Endodermal cell (in vitro differentiated cells): ENCODE measurements at regions not wholly inside any gene's neighbourhood (a gene's known extent, or its start where the extent isn't known, plus 50 kb on each side); places are given as distances from the start of the nearest gene placed in this dataset.

Source experiments
- DNase-seq: peaks from one replicate; pipeline ENCODE4 v3.0.0-alpha.2; 2017
- H3K27ac ChIP-seq: 2 replicates; pipeline ENCODE4 v1.5.1; 2013; ENCODE audit warnings: mild to moderate bottlenecking, low read depth, low read length, moderate library complexity
- H3K27me3 ChIP-seq: 2 replicates; pipeline ENCODE4 v1.6.1; 2013; ENCODE audit warnings: mild to moderate bottlenecking, low read length, moderate library complexity; ENCODE audit not compliant: insufficient read depth, control insufficient read depth, poor library complexity, severe bottlenecking
- H3K36me3 ChIP-seq: 2 replicates; pipeline ENCODE4 v1.7.0; 2013; ENCODE audit warnings: mild to moderate bottlenecking, low read length, moderate library complexity; ENCODE audit not compliant: control insufficient read depth, insufficient read depth
- H3K4me1 ChIP-seq: one replicate; pipeline ENCODE4 v1.7.0; 2013; ENCODE audit warnings: low read length; ENCODE audit not compliant: control insufficient read depth, insufficient read depth
- H3K4me3 ChIP-seq: 2 replicates; pipeline ENCODE4 v1.5.1; 2013; ENCODE audit warnings: mild to moderate bottlenecking, low read length, moderate library complexity
- H3K9ac ChIP-seq: 2 replicates; pipeline ENCODE4 v1.6.1; 2013; ENCODE audit warnings: mild to moderate bottlenecking, low read length, moderate library complexity; ENCODE audit not compliant: poor library complexity, severe bottlenecking; ENCODE audit errors: extremely low read depth
- H3K9me3 ChIP-seq: 2 replicates; pipeline ENCODE4 v1.6.1; 2013; ENCODE audit warnings: mild to moderate bottlenecking, low read length, moderate library complexity; ENCODE audit not compliant: control insufficient read depth
- H3K27ac Mint-ChIP-seq: 2 replicates; pipeline ENCODE4 v1.8.0; 2020; ENCODE audit warnings: mixed read lengths
- H3K27me3 Mint-ChIP-seq: 2 replicates; pipeline ENCODE4 v1.8.0; 2021; ENCODE audit warnings: mild to moderate bottlenecking, mixed read lengths; ENCODE audit not compliant: insufficient read depth
- H3K36me3 Mint-ChIP-seq: 2 replicates; pipeline ENCODE4 v1.8.0; 2020; ENCODE audit warnings: low read depth, mixed read lengths
- H3K4me1 Mint-ChIP-seq: 2 replicates; pipeline ENCODE4 v1.8.0; 2020; ENCODE audit warnings: mixed read lengths
- H3K4me3 Mint-ChIP-seq: 2 replicates; pipeline ENCODE4 v1.8.0; 2020; ENCODE audit warnings: mild to moderate bottlenecking, moderate library complexity, mixed read lengths
- H3K9me3 Mint-ChIP-seq: 2 replicates; pipeline ENCODE4 v1.8.0; 2020; ENCODE audit warnings: mild to moderate bottlenecking, mixed read lengths
- CTCF ChIP-seq: fragments of 200-600 bp; sonication (generic); conservative IDR thresholded peaks from 2 replicates; pipeline ENCODE4 v1.5.0; 2021; ENCODE audit warnings: antibody characterized with exemption, mild to moderate bottlenecking
- WGBS, 2 experiments: methylation state at CpG; one replicate each; pipeline versions ENCODE4 v1.1.5 to v1.1.7; 2013; ENCODE audit warnings: missing lambda C conversion rate in 2 of 2, mixed read lengths in 1 of 2; ENCODE audit not compliant: insufficient coverage in 1 of 2, insufficient read length in 1 of 2; 5-methylcytosine and 5-hydroxymethylcytosine counted together

GRCh38 chr1:98366343-98366742 lies 295.2 kb upstream of the SNX7 start:
- peaks cover 3% of the 10 kb centered on the region for H3K9me3 Mint-ChIP-seq
- no peak overlapping the region for H3K27ac ChIP-seq
- no peak overlapping the region for H3K4me3 Mint-ChIP-seq
- H3K27ac Mint-ChIP-seq = no peak overlapping the region
- peaks cover 2% of the 10 kb centered on the region for H3K4me1 Mint-ChIP-seq
- TF ChIP-seq CTCF = no peak
- WGBS, 2 experiments = 93 to 100% methylated on average over 2 to 3 of the region's 3 CpGs
- H3K36me3 ChIP-seq = no peaks in the 10 kb centered on the region
- H3K9ac ChIP-seq = no peak overlapping the region
- DNase-seq = no peak
- no peaks in the 10 kb centered on the region for H3K27me3 Mint-ChIP-seq
- no peaks in the 10 kb centered on the region for H3K9me3 ChIP-seq
- H3K36me3 Mint-ChIP-seq = no peaks in the 10 kb centered on the region
- no peaks in the 10 kb centered on the region for H3K27me3 ChIP-seq
- no peaks in the 10 kb centered on the region for H3K4me1 ChIP-seq
- no peak overlapping the region for H3K4me3 ChIP-seq

- Mint-ChIP-seq H3K36me3 (no peaks in the 10 kb centered on the region), H3K4me3 (no peak overlapping the region), H3K4me1 (peaks cover 2% of the 10 kb centered on the region), H3K27ac (no peak overlapping the region), H3K27me3 (no peaks in the 10 kb centered on the region), H3K9me3 (peaks cover 3% of the 10 kb centered on the region)
- H3K36me3 ChIP-seq = no peaks in the 10 kb centered on the region
- no peaks in the 10 kb centered on the region for H3K27me3 ChIP-seq
- H3K27ac ChIP-seq = no peak overlapping the region
- no peak for DNase-seq
- no peaks in the 10 kb centered on the region for H3K9me3 ChIP-seq
- WGBS, 2 experiments = 86 to 88% methylated on average over 1 of the region's 1 CpG
- no peak overlapping the region for H3K4me3 ChIP-seq
- H3K4me1 ChIP-seq = no peaks in the 10 kb centered on the region
- no peak overlapping the region for H3K9ac ChIP-seq
- TF ChIP-seq CTCF = no peak
Observed at GRCh38 chr1:98364544-98364943, 297.0 kb upstream of the SNX7 start.

- TF ChIP-seq CTCF = no peak
- H3K27ac ChIP-seq = no peak overlapping the region
- no peaks in the 10 kb centered on the region for H3K27me3 ChIP-seq
- H3K9me3 ChIP-seq = no peaks in the 10 kb centered on the region
- Mint-ChIP-seq H3K9me3 (peaks cover 3% of the 10 kb centered on the region), H3K27me3 (no peaks in the 10 kb centered on the region), H3K27ac (no peak overlapping the region), H3K4me3 (no peak overlapping the region), H3K36me3 (no peaks in the 10 kb centered on the region), H3K4me1 (peaks cover 9% of the 10 kb centered on the region)
- H3K4me1 ChIP-seq = no peaks in the 10 kb centered on the region
- WGBS, 2 experiments = 89 to 94% methylated on average over 1 to 2 of the region's 2 CpGs
- no peaks in the 10 kb centered on the region for H3K36me3 ChIP-seq
- no peak for DNase-seq
- H3K9ac ChIP-seq = no peak overlapping the region
- no peak overlapping the region for H3K4me3 ChIP-seq
Observed at GRCh38 chr1:98360864-98361263, 300.7 kb upstream of the SNX7 start.
